Choroid plexus epithelial cell (primary cell): ENCODE measurements at regions not wholly inside any gene's neighbourhood (a gene's known extent, or its start where the extent isn't known, plus 50 kb on each side); places are given as distances from the start of the nearest gene placed in this dataset.

Source experiments
- DNase-seq: peaks from one replicate; pipeline ENCODE4 v3.0.0-alpha.2; 2010; ENCODE audit warnings: low read depth
- H3K4me3 ChIP-seq: 2 replicates; pipeline ENCODE4 v1.5.1; 2011; ENCODE audit warnings: low read depth, mild to moderate bottlenecking, control low read depth, low read length, moderate library complexity
- CTCF ChIP-seq: conservative IDR thresholded peaks from 2 replicates; pipeline ENCODE4 v1.5.1; 2011; ENCODE audit warnings: low read depth, mild to moderate bottlenecking, control low read depth, inconsistent platforms, low read length, moderate library complexity

GRCh38 chr18:55096263-55096951, 137.1 kb upstream of the CCDC68 start:
- peak; percentile 68 for TF ChIP-seq CTCF
- no peak overlapping the region for H3K4me3 ChIP-seq
- DNase-seq: peak; percentile 92

GRCh38 chr18:55095584-55095983, 136.3 kb upstream of the CCDC68 start:
- DNase-seq: no peak
- H3K4me3 ChIP-seq: no peak overlapping the region
- no peak for TF ChIP-seq CTCF

- TF ChIP-seq CTCF: no peak
- DNase-seq: no peak
- no peak overlapping the region for H3K4me3 ChIP-seq
Measured at GRCh38 chr18:55093808-55094207, 134.5 kb upstream of the CCDC68 start.

GRCh38 chr18:55093295-55093694, 134.0 kb upstream of the CCDC68 start:
- H3K4me3 ChIP-seq: no peak overlapping the region
- no peak for DNase-seq
- no peak for TF ChIP-seq CTCF

- TF ChIP-seq CTCF: no peak
- no peak overlapping the region for H3K4me3 ChIP-seq
- DNase-seq: no peak
Measured at GRCh38 chr18:55092166-55092565, 132.9 kb upstream of the CCDC68 start.

GRCh38 chr18:55090564-55091188, 131.4 kb upstream of the CCDC68 start:
- no peak overlapping the region for H3K4me3 ChIP-seq
- TF ChIP-seq CTCF: no peak

GRCh38 chr18:55089610-55090009, 130.3 kb upstream of the CCDC68 start:
- no peak for DNase-seq

More at GRCh38 chr18:55090564-55091188, 131.4 kb upstream of the CCDC68 start:
- DNase-seq: peak; percentile 41

More at GRCh38 chr18:55089610-55090009, 130.3 kb upstream of the CCDC68 start:
- H3K4me3 ChIP-seq: no peak overlapping the region
- TF ChIP-seq CTCF: no peak
